ENCODE measurements at regions not wholly inside any gene's neighbourhood (a gene's known extent, or its start where the extent isn't known, plus 50 kb on each side); places are given as distances from the start of the nearest gene placed in this dataset.

DNA sequence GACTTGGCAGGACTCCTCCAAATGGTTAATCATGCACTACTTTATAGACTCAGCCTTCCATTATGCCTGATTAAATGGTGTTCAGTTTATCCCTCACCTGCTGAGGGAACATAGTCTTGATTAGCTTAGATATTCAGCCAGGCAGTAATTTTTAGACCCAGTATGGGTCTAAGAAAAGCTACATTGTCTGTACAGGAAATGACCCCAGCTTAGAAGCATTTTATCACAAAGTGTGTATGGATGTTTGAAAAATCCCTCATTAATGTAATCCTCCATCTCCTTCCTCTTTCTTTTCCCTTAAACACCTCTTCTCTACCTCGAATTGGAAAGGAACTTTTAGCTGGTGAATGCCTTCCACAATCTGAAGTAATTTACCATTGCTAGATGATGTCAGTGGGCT, 252.2 kb upstream of the BMP2 start:
- H3K4me3 ChIP-seq (ENCODE audit: low read depth, low read length), result no peak overlapping the region
- no peak for DNase-seq (ENCODE audit: low read depth)
- TF ChIP-seq, protein P1, sequence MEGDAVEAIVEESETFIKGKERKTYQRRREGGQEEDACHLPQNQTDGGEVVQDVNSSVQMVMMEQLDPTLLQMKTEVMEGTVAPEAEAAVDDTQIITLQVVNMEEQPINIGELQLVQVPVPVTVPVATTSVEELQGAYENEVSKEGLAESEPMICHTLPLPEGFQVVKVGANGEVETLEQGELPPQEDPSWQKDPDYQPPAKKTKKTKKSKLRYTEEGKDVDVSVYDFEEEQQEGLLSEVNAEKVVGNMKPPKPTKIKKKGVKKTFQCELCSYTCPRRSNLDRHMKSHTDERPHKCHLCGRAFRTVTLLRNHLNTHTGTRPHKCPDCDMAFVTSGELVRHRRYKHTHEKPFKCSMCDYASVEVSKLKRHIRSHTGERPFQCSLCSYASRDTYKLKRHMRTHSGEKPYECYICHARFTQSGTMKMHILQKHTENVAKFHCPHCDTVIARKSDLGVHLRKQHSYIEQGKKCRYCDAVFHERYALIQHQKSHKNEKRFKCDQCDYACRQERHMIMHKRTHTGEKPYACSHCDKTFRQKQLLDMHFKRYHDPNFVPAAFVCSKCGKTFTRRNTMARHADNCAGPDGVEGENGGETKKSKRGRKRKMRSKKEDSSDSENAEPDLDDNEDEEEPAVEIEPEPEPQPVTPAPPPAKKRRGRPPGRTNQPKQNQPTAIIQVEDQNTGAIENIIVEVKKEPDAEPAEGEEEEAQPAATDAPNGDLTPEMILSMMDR (IDR thresholded peaks at IDR 0.05; ENCODE audit: low read depth, low read length), result no peak
- TF ChIP-seq, protein P2, sequence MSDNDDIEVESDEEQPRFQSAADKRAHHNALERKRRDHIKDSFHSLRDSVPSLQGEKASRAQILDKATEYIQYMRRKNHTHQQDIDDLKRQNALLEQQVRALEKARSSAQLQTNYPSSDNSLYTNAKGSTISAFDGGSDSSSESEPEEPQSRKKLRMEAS (IDR thresholded peaks at IDR 0.05; ENCODE audit: low read depth, low read length), result no peak
- TF ChIP-seq POLR2A (IDR thresholded peaks at IDR 0.05; ENCODE audit: extremely low read depth, insufficient read length) (no peak), MYC (IDR thresholded peaks at IDR 0.05; ENCODE audit: low read depth, low read length) (no peak)

DNA sequence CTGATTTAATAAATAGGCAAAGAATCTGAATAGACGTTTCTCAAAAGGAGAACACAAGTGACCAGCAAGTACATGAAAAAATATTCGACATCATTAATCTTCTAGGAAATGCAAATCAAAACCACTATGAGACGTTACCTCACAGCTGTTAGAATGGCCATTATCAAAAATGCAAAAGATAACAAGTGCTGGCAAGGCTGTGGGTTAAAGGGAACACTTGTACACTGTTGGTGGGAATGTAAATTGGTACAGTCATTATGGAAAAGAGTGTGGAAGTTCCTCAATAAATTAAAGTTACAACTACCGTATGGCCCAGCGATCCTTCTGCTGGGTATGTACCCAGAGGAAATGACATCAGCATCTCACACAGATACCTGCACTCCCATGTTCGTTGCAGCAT, 253.9 kb upstream of the BMP2 start:
- TF ChIP-seq, protein P2 (IDR thresholded peaks at IDR 0.05; ENCODE audit: low read depth, low read length), result no peak
- TF ChIP-seq POLR2A (IDR thresholded peaks at IDR 0.05; ENCODE audit: extremely low read depth, insufficient read length) (no peak), MYC (IDR thresholded peaks at IDR 0.05; ENCODE audit: low read depth, low read length) (no peak)
- TF ChIP-seq, protein P1 (IDR thresholded peaks at IDR 0.05; ENCODE audit: low read depth, low read length), result no peak
- no peak overlapping the region for H3K4me3 ChIP-seq (ENCODE audit: low read depth, low read length)
- no peak for DNase-seq (ENCODE audit: low read depth)

DNA sequence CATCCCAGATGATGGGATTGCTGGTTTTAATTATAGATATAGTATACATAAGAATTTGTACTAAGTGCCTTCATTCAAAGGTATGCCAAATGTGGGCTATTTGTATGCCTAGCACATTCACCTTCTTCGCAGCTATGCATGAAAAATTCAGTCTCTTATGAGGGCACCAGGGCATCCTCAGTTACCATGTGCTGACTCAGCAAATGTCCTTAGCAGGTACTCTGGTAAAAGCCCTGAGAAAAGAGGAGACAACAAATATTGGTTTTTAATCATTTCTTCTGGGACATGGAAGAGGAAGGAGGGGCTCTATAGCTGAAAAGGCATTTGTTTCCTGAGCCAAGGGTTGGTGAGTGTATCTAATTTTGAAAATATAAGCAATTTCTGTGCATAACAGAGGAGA, 258.1 kb upstream of the BMP2 start:
- TF ChIP-seq, protein P1 (IDR thresholded peaks at IDR 0.05; ENCODE audit: low read depth, low read length), result no peak
- TF ChIP-seq, protein P2 (IDR thresholded peaks at IDR 0.05; ENCODE audit: low read depth, low read length), result no peak
- TF ChIP-seq MYC (IDR thresholded peaks at IDR 0.05; ENCODE audit: low read depth, low read length), result no peak
- no peak for TF ChIP-seq POLR2A (IDR thresholded peaks at IDR 0.05; ENCODE audit: extremely low read depth, insufficient read length)
- H3K4me3 ChIP-seq (ENCODE audit: low read depth, low read length), result no peak overlapping the region
- no peak for DNase-seq (ENCODE audit: low read depth)

DNA sequence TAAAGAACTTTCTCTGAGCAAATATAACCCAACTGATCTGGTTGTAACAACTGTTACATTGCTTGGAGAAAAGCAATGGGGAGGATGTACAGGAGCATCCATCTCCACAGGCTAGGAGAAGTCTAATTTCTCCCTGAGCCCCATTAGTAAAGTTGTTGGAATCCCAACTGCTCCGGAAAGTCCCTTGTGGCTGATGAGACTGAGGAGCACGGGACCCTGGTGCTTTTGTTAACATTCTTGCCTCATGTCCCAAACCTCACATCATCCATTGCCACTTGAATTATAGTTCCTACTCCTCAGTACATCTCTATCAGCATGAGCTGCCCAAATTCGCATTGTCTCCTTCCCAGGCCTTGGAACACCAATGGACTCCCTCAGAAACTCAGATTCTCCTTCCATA, 260.6 kb upstream of the BMP2 start:
- H3K4me3 ChIP-seq (ENCODE audit: low read depth, low read length), result no peak overlapping the region
- no peak for DNase-seq (ENCODE audit: low read depth)
- TF ChIP-seq, protein P1 (IDR thresholded peaks at IDR 0.05; ENCODE audit: low read depth, low read length), result no peak
- TF ChIP-seq MYC (IDR thresholded peaks at IDR 0.05; ENCODE audit: low read depth, low read length) (no peak), POLR2A (IDR thresholded peaks at IDR 0.05; ENCODE audit: extremely low read depth, insufficient read length) (no peak)
- TF ChIP-seq, protein P2 (IDR thresholded peaks at IDR 0.05; ENCODE audit: low read depth, low read length), result no peak

DNA sequence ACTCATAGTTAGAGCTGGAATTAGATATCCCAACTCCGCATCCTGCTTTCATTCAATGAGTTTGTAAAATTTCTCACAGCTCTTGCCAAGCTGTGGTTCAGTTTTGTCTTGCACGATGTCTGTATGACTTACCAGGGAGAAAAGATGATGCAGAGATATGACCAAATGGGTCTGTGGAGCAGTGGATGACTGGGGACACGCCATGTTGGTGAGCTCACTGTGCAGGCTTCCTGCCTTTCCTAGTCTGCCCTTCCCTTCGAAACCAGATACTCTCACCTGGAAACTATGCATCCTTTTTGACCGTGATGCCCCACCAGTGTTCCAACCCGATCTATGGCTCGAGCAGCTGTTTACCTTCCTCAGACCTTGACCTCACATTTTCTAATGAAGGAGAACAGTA, 262.7 kb upstream of the BMP2 start:
- H3K4me3 ChIP-seq (ENCODE audit: low read depth, low read length), result no peak overlapping the region
- TF ChIP-seq MYC (IDR thresholded peaks at IDR 0.05; ENCODE audit: low read depth, low read length), result no peak
- TF ChIP-seq, protein P1 (IDR thresholded peaks at IDR 0.05; ENCODE audit: low read depth, low read length), result no peak
- no peak for DNase-seq (ENCODE audit: low read depth)

DNA sequence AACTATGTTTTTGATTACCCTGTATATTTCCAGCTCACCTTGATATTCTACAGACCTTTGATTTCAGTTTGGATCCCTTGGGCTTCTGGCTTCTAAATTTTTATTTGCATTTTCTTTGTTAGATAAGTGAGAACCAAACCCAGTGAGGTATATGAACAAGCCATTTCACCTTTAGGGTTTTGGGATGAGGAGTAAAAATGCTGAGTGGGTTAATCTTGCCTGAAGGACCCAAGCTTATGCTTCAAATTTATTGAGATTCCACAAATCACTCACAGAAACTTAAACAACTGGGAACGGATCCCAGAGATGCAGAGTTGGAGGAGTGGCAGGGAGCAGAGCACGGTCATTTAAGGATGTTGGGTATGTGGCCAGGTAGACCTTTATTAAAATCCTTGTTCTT, 263.3 kb upstream of the BMP2 start:
- TF ChIP-seq, protein P2 (IDR thresholded peaks at IDR 0.05; ENCODE audit: low read depth, low read length), result no peak
- H3K4me3 ChIP-seq (ENCODE audit: low read depth, low read length), result no peak overlapping the region
- DNase-seq (ENCODE audit: low read depth), result no peak

All from NB4 (cell line).